Natural killer cell (primary cell): ENCODE measurements at regions not wholly inside any gene's neighbourhood (a gene's known extent, or its start where the extent isn't known, plus 50 kb on each side); places are given as distances from the start of the nearest gene placed in this dataset.
"Not testable (repeated sequence)": the region's sequence is repeated elsewhere in the genome, so short reads cannot be mapped to it uniquely, and the experiment has no call there.

Experiments used
- ATAC-seq, 3 donors: fragments of 150-1000 bp in 2 of 3; fragments of 200-7000 bp in 1 of 3; cut with Tn5 transposase; 1 replicate in 1 of 3; 2 replicates in 2 of 3; pipeline ENCODE4 v1.10.0; 2021; ENCODE audit warnings: mild to moderate bottlenecking in 2 of 3, moderate library complexity in 2 of 3
- DNase-seq, 2 donors: peaks; one replicate each; pipeline versions ENCODE4 v3.0.0 to v3.0.0-alpha.2; 2013 to 2021; ENCODE audit warnings: mixed read lengths in 1 of 2
- H3K27ac ChIP-seq: one replicate; pipeline ENCODE4 v1.5.1; 2013; ENCODE audit warnings: mild to moderate bottlenecking, low read length
- H3K27me3 ChIP-seq: one replicate; pipeline ENCODE4 v1.6.1; 2013; ENCODE audit warnings: low read length; ENCODE audit not compliant: control insufficient read depth, insufficient read depth
- H3K36me3 ChIP-seq: one replicate; pipeline ENCODE4 v1.6.1; 2013; ENCODE audit warnings: low read length; ENCODE audit not compliant: control insufficient read depth, insufficient read depth
- H3K4me1 ChIP-seq: one replicate; pipeline ENCODE4 v1.6.1; 2013; ENCODE audit warnings: low read length; ENCODE audit not compliant: control insufficient read depth, insufficient read depth
- H3K4me3 ChIP-seq: one replicate; pipeline ENCODE4 v1.5.1; 2013; ENCODE audit warnings: low read length
- H3K9me3 ChIP-seq: one replicate; pipeline ENCODE4 v1.6.1; 2013; ENCODE audit warnings: low read length; ENCODE audit not compliant: control insufficient read depth, insufficient read depth
- H3K27ac Mint-ChIP-seq, 2 donors: one replicate each; pipeline ENCODE4 v1.8.0; 2022; ENCODE audit warnings: mild to moderate bottlenecking in 2 of 2, mixed read lengths in 2 of 2, moderate library complexity in 1 of 2
- H3K27me3 Mint-ChIP-seq, 2 donors: one replicate each; pipeline ENCODE4 v1.8.0; 2022; ENCODE audit warnings: low read depth in 2 of 2, mixed read lengths in 2 of 2
- H3K36me3 Mint-ChIP-seq: one replicate; pipeline ENCODE4 v1.8.0; 2022; ENCODE audit warnings: mixed read lengths
- H3K4me1 Mint-ChIP-seq, 2 donors: one replicate each; pipeline ENCODE4 v1.8.0; 2022; ENCODE audit warnings: mixed read lengths in 2 of 2
- H3K4me3 Mint-ChIP-seq: one replicate; pipeline ENCODE4 v1.8.0; 2022; ENCODE audit warnings: mild to moderate bottlenecking, moderate library complexity, mixed read lengths
- H3K9me3 Mint-ChIP-seq, 2 donors: one replicate each; pipeline ENCODE4 v1.8.0; 2022; ENCODE audit warnings: mixed read lengths in 2 of 2
- WGBS: methylation state at CpG from one replicate; pipeline ENCODE4 v1.1.7; 2013; ENCODE audit warnings: missing lambda C conversion rate; ENCODE audit not compliant: insufficient coverage; 5-methylcytosine and 5-hydroxymethylcytosine counted together
- intact Hi-C: fragments of 100-400 bp; cut with micrococcal nuclease; formaldehyde crosslinking; loops from one replicate; pipeline ENCODE4 v1.14.2; 2022
- TF ChIP-seq, protein P1 (sequence below): fragments of 200-600 bp; IDR thresholded peaks from one replicate; pipeline ENCODE4 v1.8.0; 2022; ENCODE audit warnings: antibody characterized with exemption

GRCh38 chr2:61662990-61663389 is 124.8 kb upstream of the XPO1 start:
- H3K9me3 Mint-ChIP-seq = no peaks in the 10 kb centered on the region
- DNase-seq (peak in 1 of 2 donors; percentile 56), ATAC-seq (peak; percentile 72 to 90 (median 84))
- TF ChIP-seq, protein P1, sequence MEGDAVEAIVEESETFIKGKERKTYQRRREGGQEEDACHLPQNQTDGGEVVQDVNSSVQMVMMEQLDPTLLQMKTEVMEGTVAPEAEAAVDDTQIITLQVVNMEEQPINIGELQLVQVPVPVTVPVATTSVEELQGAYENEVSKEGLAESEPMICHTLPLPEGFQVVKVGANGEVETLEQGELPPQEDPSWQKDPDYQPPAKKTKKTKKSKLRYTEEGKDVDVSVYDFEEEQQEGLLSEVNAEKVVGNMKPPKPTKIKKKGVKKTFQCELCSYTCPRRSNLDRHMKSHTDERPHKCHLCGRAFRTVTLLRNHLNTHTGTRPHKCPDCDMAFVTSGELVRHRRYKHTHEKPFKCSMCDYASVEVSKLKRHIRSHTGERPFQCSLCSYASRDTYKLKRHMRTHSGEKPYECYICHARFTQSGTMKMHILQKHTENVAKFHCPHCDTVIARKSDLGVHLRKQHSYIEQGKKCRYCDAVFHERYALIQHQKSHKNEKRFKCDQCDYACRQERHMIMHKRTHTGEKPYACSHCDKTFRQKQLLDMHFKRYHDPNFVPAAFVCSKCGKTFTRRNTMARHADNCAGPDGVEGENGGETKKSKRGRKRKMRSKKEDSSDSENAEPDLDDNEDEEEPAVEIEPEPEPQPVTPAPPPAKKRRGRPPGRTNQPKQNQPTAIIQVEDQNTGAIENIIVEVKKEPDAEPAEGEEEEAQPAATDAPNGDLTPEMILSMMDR = no peak
- H3K27me3 Mint-ChIP-seq = no peaks in the 10 kb centered on the region
- WGBS = 56% methylated on average over 6 of the region's 7 CpGs
- H3K27ac ChIP-seq = peak overlapping the region; percentile 40
- H3K9me3 ChIP-seq = no peaks in the 10 kb centered on the region
- no peaks in the 10 kb centered on the region for H3K36me3 Mint-ChIP-seq
- intact Hi-C loops = no loop called here
- peaks cover 27 to 30% of the 10 kb centered on the region in 2 donors for H3K4me1 Mint-ChIP-seq
- no peaks in the 10 kb centered on the region for H3K36me3 ChIP-seq
- H3K27ac Mint-ChIP-seq = peak overlapping the region; percentile 38 to 63
- peak overlapping the region; percentile 66 for H3K4me3 Mint-ChIP-seq
- H3K4me3 ChIP-seq = no peak overlapping the region
- peaks cover 28% of the 10 kb centered on the region for H3K4me1 ChIP-seq
- H3K27me3 ChIP-seq = no peaks in the 10 kb centered on the region

- H3K4me1 ChIP-seq = peaks cover 28% of the 10 kb centered on the region
- TF ChIP-seq, protein P1 = no peak
- Mint-ChIP-seq H3K36me3 (no peaks in the 10 kb centered on the region), H3K4me3 (no peak overlapping the region), H3K27ac (peak overlapping the region; percentile 5 to 29), H3K9me3 (no peaks in the 10 kb centered on the region), H3K27me3 (no peaks in the 10 kb centered on the region), H3K4me1 (peaks cover 27 to 30% of the 10 kb centered on the region in 2 donors)
- intact Hi-C loops = no loop called here
- no peaks in the 10 kb centered on the region for H3K36me3 ChIP-seq
- ATAC-seq = no peak
- H3K4me3 ChIP-seq = no peak overlapping the region
- 93% methylated on average over 4 of the region's 4 CpGs for WGBS
- no peak for DNase-seq
- no peak overlapping the region for H3K27ac ChIP-seq
- no peaks in the 10 kb centered on the region for H3K9me3 ChIP-seq
- no peaks in the 10 kb centered on the region for H3K27me3 ChIP-seq
Observed at GRCh38 chr2:61660511-61661388, 122.6 kb upstream of the XPO1 start.

GRCh38 chr2:61658841-61659780 is 121.0 kb upstream of the XPO1 start:
- H3K4me1 ChIP-seq = peaks cover 23% of the 10 kb centered on the region
- peaks cover 21 to 24% of the 10 kb centered on the region in 2 donors for H3K4me1 Mint-ChIP-seq
- H3K4me3 Mint-ChIP-seq = no peak overlapping the region
- H3K9me3 Mint-ChIP-seq = no peaks in the 10 kb centered on the region
- H3K9me3 ChIP-seq = no peaks in the 10 kb centered on the region
- no peaks in the 10 kb centered on the region for H3K27me3 Mint-ChIP-seq
- H3K36me3 ChIP-seq = no peaks in the 10 kb centered on the region
- intact Hi-C loops = no loop called here
- ATAC-seq = peak in 2 of 3 donors; percentile 25 to 45
- no peaks in the 10 kb centered on the region for H3K36me3 Mint-ChIP-seq
- TF ChIP-seq, protein P1 = peak; percentile 44
- 68% methylated on average over 2 of the region's 3 CpGs for WGBS
- no peak overlapping the region for H3K27ac ChIP-seq
- DNase-seq = peak in 1 of 2 donors; percentile 41
- no peaks in the 10 kb centered on the region for H3K27me3 ChIP-seq
- H3K27ac Mint-ChIP-seq = peak overlapping the region; percentile 5 to 20
- H3K4me3 ChIP-seq = no peak overlapping the region

DNA sequence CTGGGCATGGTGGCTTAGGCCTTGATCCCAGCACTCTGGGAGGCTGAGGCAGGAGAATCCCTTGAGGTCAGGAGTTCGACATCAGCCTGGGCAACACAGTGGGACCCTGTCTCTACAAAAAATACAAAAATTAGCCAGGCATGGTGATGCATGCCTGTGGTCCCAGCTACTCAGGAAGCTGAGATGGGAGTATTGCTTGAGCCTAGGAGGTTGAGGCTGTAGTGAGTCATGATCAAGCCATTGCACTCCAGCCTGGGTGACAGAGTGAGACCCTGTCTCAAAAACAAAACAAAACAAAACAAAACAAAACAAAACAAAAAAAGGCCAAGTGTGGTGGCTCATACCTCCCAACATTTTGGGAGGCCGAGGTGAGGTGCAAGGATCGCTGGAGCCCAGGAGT is 111.8 kb upstream of the XPO1 start:
- intact Hi-C loops, DNase-seq, H3K4me1 ChIP-seq, H3K4me3 Mint-ChIP-seq, H3K4me1 Mint-ChIP-seq, H3K36me3 Mint-ChIP-seq, H3K4me3 ChIP-seq, H3K9me3 Mint-ChIP-seq, H3K27me3 ChIP-seq, H3K27me3 Mint-ChIP-seq, H3K36me3 ChIP-seq, ATAC-seq, H3K27ac ChIP-seq, H3K27ac Mint-ChIP-seq: not testable (repeated sequence)
- H3K9me3 ChIP-seq = peaks cover 16% of the 10 kb centered on the region
- 97% methylated on average over 3 of the region's 3 CpGs for WGBS
